IMR-90 (cell line): ENCODE measurements at regions not wholly inside any gene's neighbourhood (a gene's known extent, or its start where the extent isn't known, plus 50 kb on each side); places are given as distances from the start of the nearest gene placed in this dataset.

ENCODE experiments used
- ATAC-seq: fragments of 200-7000 bp; cut with Tn5 transposase; 2 replicates; pipeline ENCODE4 v1.9.1; 2020; ENCODE audit warnings: low read depth, mild to moderate bottlenecking, moderate library complexity
- BruUV-seq: library from RNA; stranded (reverse); fragments of 400-500 nt; replicated peaks from 2 replicates; lab custom pipeline; 2021; lab: Mats Ljungman, UMichigan
- CTCF ChIA-PET: fragments of 300-600 bp; formaldehyde crosslinking; extraction: SDS; loops from one replicate; lab custom pipeline; 2021; ENCODE audit warnings: antibody characterized with exemption; lab: Yijun Ruan, JAX
- POLR2A ChIA-PET: fragments of 300-600 bp; sonication (Branson Sonifier 250); formaldehyde crosslinking; loops from one replicate; lab custom pipeline; 2022; ENCODE audit warnings: antibody characterized with exemption; ENCODE audit not compliant: unreplicated experiment; lab: Charles Lee
- DNase-seq: peaks from one replicate; pipeline ENCODE4 v3.0.0; 2013
- H2AFZ ChIP-seq: replicated peaks from 2 replicates; pipeline ENCODE3; 2013; ENCODE audit warnings: low read length, mild to moderate bottlenecking; ENCODE audit not compliant: poor library complexity
- H2AK5ac ChIP-seq: 2 replicates; pipeline ENCODE4 v1.6.1; 2013; ENCODE audit warnings: low read depth, low read length, inconsistent platforms
- H2AK9ac ChIP-seq: replicated peaks from 2 replicates; pipeline ENCODE3; 2013; ENCODE audit warnings: mild to moderate bottlenecking, low read depth, low read length, moderate library complexity; ENCODE audit not compliant: poor library complexity
- H2BK120ac ChIP-seq: 2 replicates; pipeline ENCODE4 v1.6.1; 2013; ENCODE audit warnings: low read depth, low read length, inconsistent platforms
- H2BK15ac ChIP-seq: 3 replicates; pipeline ENCODE4 v1.6.1; 2013; ENCODE audit warnings: low read depth, low read length, inconsistent platforms
- H2BK20ac ChIP-seq: 2 replicates; pipeline ENCODE4 v1.6.1; 2013; ENCODE audit warnings: low read depth, mild to moderate bottlenecking, inconsistent platforms, low read length, moderate library complexity
- H2BK5ac ChIP-seq: 2 replicates; pipeline ENCODE4 v1.6.1; 2013; ENCODE audit warnings: mild to moderate bottlenecking, low read depth, low read length, inconsistent platforms; ENCODE audit not compliant: poor library complexity, severe bottlenecking
- H3K14ac ChIP-seq: replicated peaks from 2 replicates; pipeline ENCODE4 v1.6.1; 2013; ENCODE audit warnings: low read depth, low read length, inconsistent platforms
- H3K18ac ChIP-seq: 2 replicates; pipeline ENCODE4 v1.6.1; 2013; ENCODE audit warnings: low read depth, low read length, control low read depth
- H3K23ac ChIP-seq: 2 replicates; pipeline ENCODE4 v1.6.1; 2013; ENCODE audit warnings: low read depth, low read length, inconsistent platforms
- H3K27ac ChIP-seq: 2 replicates; pipeline ENCODE4 v1.5.1; 2013; ENCODE audit warnings: mild to moderate bottlenecking, control low read depth, low read length; ENCODE audit not compliant: insufficient read depth
- H3K27me3 ChIP-seq: 2 replicates; pipeline ENCODE4 v1.6.1; 2013; ENCODE audit warnings: low read length; ENCODE audit not compliant: control insufficient read depth, insufficient read depth
- H3K36me3 ChIP-seq: 2 replicates; pipeline ENCODE4 v1.6.1; 2013; ENCODE audit warnings: low read length, mixed read lengths; ENCODE audit not compliant: control insufficient read depth, insufficient read depth
- H3K4ac ChIP-seq: 2 replicates; pipeline ENCODE4 v1.6.1; 2013; ENCODE audit warnings: low read depth, low read length, inconsistent platforms
- H3K4me1 ChIP-seq: 2 replicates; pipeline ENCODE4 v1.6.1; 2013; ENCODE audit warnings: low read length, mixed read lengths; ENCODE audit not compliant: control insufficient read depth, insufficient read depth
- H3K4me2 ChIP-seq: 2 replicates; pipeline ENCODE4 v1.6.1; 2013; ENCODE audit warnings: low read depth, mild to moderate bottlenecking, control low read depth, low read length, moderate library complexity
- H3K4me3 ChIP-seq: 2 replicates; pipeline ENCODE4 v1.5.1; 2013; ENCODE audit warnings: low read depth, mild to moderate bottlenecking, control low read depth, low read length, moderate library complexity; ENCODE audit not compliant: insufficient read depth
- H3K56ac ChIP-seq: 2 replicates; pipeline ENCODE4 v1.6.1; 2013; ENCODE audit warnings: low read length, inconsistent platforms; ENCODE audit not compliant: insufficient read depth; ENCODE audit errors: extremely low read depth
- H3K79me1 ChIP-seq, 2 experiments: 2 replicates each; pipeline ENCODE4 v1.6.1; 2013; ENCODE audit warnings: low read length in 2 of 2, inconsistent platforms in 1 of 2, low read depth in 1 of 2
- H3K9ac ChIP-seq: 2 replicates; pipeline ENCODE4 v1.6.1; 2013; ENCODE audit warnings: low read depth, low read length, control low read depth
- H3K9me1 ChIP-seq: 2 replicates; pipeline ENCODE4 v1.6.1; 2013; ENCODE audit warnings: low read length, inconsistent platforms; ENCODE audit not compliant: insufficient read depth
- H3K9me3 ChIP-seq: 2 replicates; pipeline ENCODE4 v1.6.1; 2013; ENCODE audit warnings: low read length; ENCODE audit not compliant: control insufficient read depth, insufficient read depth
- H4K20me1 ChIP-seq: 2 replicates; pipeline ENCODE4 v1.6.1; 2013; ENCODE audit warnings: low read length, inconsistent platforms; ENCODE audit not compliant: insufficient read depth
- H4K5ac ChIP-seq: 2 replicates; pipeline ENCODE4 v1.6.1; 2013; ENCODE audit warnings: mild to moderate bottlenecking, low read depth, low read length, control low read depth
- H4K8ac ChIP-seq, 2 experiments: 2 replicates each; pipeline ENCODE4 v1.6.1; 2013; ENCODE audit warnings: low read depth in 2 of 2, low read length in 2 of 2, control low read depth in 1 of 2, inconsistent platforms in 1 of 2
- H4K91ac ChIP-seq: 2 replicates; pipeline ENCODE4 v1.6.1; 2013; ENCODE audit warnings: low read depth, low read length, inconsistent platforms; ENCODE audit not compliant: insufficient read depth
- BHLHE40 ChIP-seq: fragments of 150-350 bp; IDR thresholded peaks from 2 replicates; pipeline ENCODE4 v1.6.1; 2016; ENCODE audit warnings: mild to moderate bottlenecking, low read depth, low read length
- CEBPB ChIP-seq: IDR thresholded peaks from 2 replicates; pipeline ENCODE4 v1.6.1; 2012; ENCODE audit warnings: low read depth, low read length, improper control_type of control experiment
- CHD1 ChIP-seq: IDR thresholded peaks from 2 replicates; pipeline ENCODE4 v1.6.1; 2012; ENCODE audit warnings: low read depth, low read length, improper control_type of control experiment
- FOS ChIP-seq: fragments of 150-350 bp; IDR thresholded peaks from 2 replicates; pipeline ENCODE4 v1.6.1; 2016; ENCODE audit warnings: low read depth, low read length
- MAFK ChIP-seq: IDR thresholded peaks from 2 replicates; pipeline ENCODE4 v1.6.1; 2012; ENCODE audit warnings: low read depth, low read length, improper control_type of control experiment
- MAZ ChIP-seq: IDR thresholded peaks from 2 replicates; pipeline ENCODE4 v1.6.1; 2012; ENCODE audit warnings: low read depth, mild to moderate bottlenecking, low read length, improper control_type of control experiment, moderate library complexity, borderline replicate concordance
- MXI1 ChIP-seq: IDR thresholded peaks from 2 replicates; pipeline ENCODE4 v1.6.1; 2012; ENCODE audit warnings: low read depth, mild to moderate bottlenecking, low read length, moderate library complexity, borderline replicate concordance
- NFE2L2 ChIP-seq: fragments of 150-350 bp; IDR thresholded peaks from 2 replicates; pipeline ENCODE4 v1.6.1; 2016; ENCODE audit warnings: low read depth, mild to moderate bottlenecking, low read length
- POLR2A ChIP-seq: IDR thresholded peaks from 2 replicates; pipeline ENCODE4 v1.6.1; 2012; ENCODE audit warnings: mild to moderate bottlenecking, low read depth, low read length
- RAD21 ChIP-seq: IDR thresholded peaks from 2 replicates; pipeline ENCODE4 v1.6.1; 2012; ENCODE audit warnings: low read length, improper control_type of control experiment
- RCOR1 ChIP-seq: IDR thresholded peaks from 2 replicates; pipeline ENCODE4 v1.6.1; 2012; ENCODE audit warnings: mild to moderate bottlenecking, low read length, improper control_type of control experiment; ENCODE audit not compliant: insufficient replicate concordance
- RFX5 ChIP-seq: IDR thresholded peaks from 2 replicates; pipeline ENCODE4 v1.8.0; 2012; ENCODE audit warnings: low read depth, mild to moderate bottlenecking, low read length, moderate library complexity
- SMC3 ChIP-seq: fragments of 150-350 bp; IDR thresholded peaks from 2 replicates; pipeline ENCODE4 v1.6.1; 2016; ENCODE audit warnings: low read depth, mild to moderate bottlenecking, antibody characterized with exemption, low read length, moderate library complexity
- WGBS, 2 experiments: methylation state at CpG; one replicate each; pipeline versions ENCODE4 v1.1.5 to v1.1.7; 2013; ENCODE audit warnings: missing lambda C conversion rate in 2 of 2; ENCODE audit not compliant: insufficient read length in 1 of 2; ENCODE audit errors: extremely low coverage in 2 of 2; 5-methylcytosine and 5-hydroxymethylcytosine counted together
- dilution Hi-C: fragments of 300-500 bp; cut with HindIII; formaldehyde crosslinking; loops from one replicate; pipeline ENCODE4 v1.14.3; 2018; ENCODE audit warnings: low sequenced_read_pairs; ENCODE audit not compliant: unreplicated experiment
- in situ Hi-C: fragments of 300-500 bp; cut with MboI; formaldehyde crosslinking; loops from 3 replicates; pipeline ENCODE4 v1.14.3; 2019; ENCODE audit warnings: low sequenced_read_pairs, inconsistent platforms, mixed read lengths
- intact Hi-C: fragments of 100-400 bp; cut with micrococcal nuclease; formaldehyde crosslinking; loops from 2 replicates; pipeline ENCODE4 v1.10.0; 2022
- TF ChIP-seq, protein P1 (sequence below): fragments of 150-350 bp; IDR thresholded peaks from 2 replicates; pipeline ENCODE4 v1.6.1; 2017; ENCODE audit warnings: mild to moderate bottlenecking, antibody characterized with exemption, low read length, low read depth
- TF ChIP-seq, protein P2 (sequence below): conservative IDR thresholded peaks from 2 replicates; pipeline ENCODE4 v1.5.1; 2012; ENCODE audit warnings: mild to moderate bottlenecking, low read depth, low read length, improper control_type of control experiment
- TF ChIP-seq, protein P3 (sequence below): fragments of 150-350 bp; IDR thresholded peaks from 2 replicates; pipeline ENCODE4 v1.6.1; 2016; ENCODE audit warnings: low read depth, mild to moderate bottlenecking, low read length, moderate library complexity, borderline replicate concordance

DNA sequence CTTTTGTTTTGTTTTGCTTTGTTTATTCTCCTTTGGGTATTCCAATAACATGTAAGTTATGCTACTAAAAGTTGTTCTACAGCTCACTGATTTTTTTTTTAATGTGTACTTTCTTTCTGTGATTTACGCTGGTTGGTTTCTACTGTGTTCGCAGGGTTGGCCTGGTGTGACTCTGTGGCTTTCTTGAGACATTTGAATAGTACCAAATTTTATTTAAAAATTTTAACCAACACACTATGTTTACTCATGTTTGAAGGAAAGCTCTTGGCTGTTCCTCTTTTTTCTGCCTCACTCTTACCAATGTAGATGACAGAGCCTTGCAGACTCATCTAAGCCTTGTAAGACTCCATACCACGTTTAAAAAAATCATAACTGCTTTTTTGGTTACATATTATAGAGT lies 1784.9 kb upstream of the DEFB115 start:
- DNase-seq, result no peak
- Histone ChIP-seq H3K23ac (no peak overlapping the region), H2AK5ac (no peak overlapping the region), H3K4me3 (no peak overlapping the region), H3K27ac (no peak overlapping the region), H2BK5ac (no peak overlapping the region), H3K9me3 (peaks cover 1% of the 10 kb centered on the region; the same call in 1 of the 2 replicates), H3K9me1 (no peaks in the 10 kb centered on the region), H3K14ac (no peak overlapping the region), H3K27me3 (no peaks in the 10 kb centered on the region), H3K4me1 (no peaks in the 10 kb centered on the region), H2AK9ac (no peak overlapping the region), H4K91ac (no peak overlapping the region), H2BK15ac (no peak overlapping the region), H3K36me3 (no peaks in the 10 kb centered on the region), H3K9ac (no peak overlapping the region), H4K8ac (no peak overlapping the region), H3K4me2 (no peak overlapping the region), H2AFZ (no peak overlapping the region), H2BK20ac (no peak overlapping the region), H3K18ac (no peak overlapping the region), H4K20me1 (no peaks in the 10 kb centered on the region), H3K4ac (no peak overlapping the region), H4K5ac (no peak overlapping the region), H2BK120ac (no peak overlapping the region), H3K79me1 (no peaks in the 10 kb centered on the region), H3K56ac (no peak overlapping the region)
- in situ Hi-C loops, result no loop called here
- ChIA-PET CTCF (no interaction called here), POLR2A (no interaction called here)
- TF ChIP-seq, protein P1, sequence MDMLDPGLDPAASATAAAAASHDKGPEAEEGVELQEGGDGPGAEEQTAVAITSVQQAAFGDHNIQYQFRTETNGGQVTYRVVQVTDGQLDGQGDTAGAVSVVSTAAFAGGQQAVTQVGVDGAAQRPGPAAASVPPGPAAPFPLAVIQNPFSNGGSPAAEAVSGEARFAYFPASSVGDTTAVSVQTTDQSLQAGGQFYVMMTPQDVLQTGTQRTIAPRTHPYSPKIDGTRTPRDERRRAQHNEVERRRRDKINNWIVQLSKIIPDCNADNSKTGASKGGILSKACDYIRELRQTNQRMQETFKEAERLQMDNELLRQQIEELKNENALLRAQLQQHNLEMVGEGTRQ, result no peak
- TF ChIP-seq POLR2A (no peak), MXI1 (no peak), RCOR1 (no peak), NFE2L2 (no peak), MAFK (no peak), SMC3 (no peak), MAZ (no peak), CHD1 (no peak), FOS (no peak), RFX5 (no peak), RAD21 (no peak), BHLHE40 (no peak), CEBPB (no peak)
- TF ChIP-seq, protein P2, sequence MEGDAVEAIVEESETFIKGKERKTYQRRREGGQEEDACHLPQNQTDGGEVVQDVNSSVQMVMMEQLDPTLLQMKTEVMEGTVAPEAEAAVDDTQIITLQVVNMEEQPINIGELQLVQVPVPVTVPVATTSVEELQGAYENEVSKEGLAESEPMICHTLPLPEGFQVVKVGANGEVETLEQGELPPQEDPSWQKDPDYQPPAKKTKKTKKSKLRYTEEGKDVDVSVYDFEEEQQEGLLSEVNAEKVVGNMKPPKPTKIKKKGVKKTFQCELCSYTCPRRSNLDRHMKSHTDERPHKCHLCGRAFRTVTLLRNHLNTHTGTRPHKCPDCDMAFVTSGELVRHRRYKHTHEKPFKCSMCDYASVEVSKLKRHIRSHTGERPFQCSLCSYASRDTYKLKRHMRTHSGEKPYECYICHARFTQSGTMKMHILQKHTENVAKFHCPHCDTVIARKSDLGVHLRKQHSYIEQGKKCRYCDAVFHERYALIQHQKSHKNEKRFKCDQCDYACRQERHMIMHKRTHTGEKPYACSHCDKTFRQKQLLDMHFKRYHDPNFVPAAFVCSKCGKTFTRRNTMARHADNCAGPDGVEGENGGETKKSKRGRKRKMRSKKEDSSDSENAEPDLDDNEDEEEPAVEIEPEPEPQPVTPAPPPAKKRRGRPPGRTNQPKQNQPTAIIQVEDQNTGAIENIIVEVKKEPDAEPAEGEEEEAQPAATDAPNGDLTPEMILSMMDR, result no peak
- TF ChIP-seq, protein P3, sequence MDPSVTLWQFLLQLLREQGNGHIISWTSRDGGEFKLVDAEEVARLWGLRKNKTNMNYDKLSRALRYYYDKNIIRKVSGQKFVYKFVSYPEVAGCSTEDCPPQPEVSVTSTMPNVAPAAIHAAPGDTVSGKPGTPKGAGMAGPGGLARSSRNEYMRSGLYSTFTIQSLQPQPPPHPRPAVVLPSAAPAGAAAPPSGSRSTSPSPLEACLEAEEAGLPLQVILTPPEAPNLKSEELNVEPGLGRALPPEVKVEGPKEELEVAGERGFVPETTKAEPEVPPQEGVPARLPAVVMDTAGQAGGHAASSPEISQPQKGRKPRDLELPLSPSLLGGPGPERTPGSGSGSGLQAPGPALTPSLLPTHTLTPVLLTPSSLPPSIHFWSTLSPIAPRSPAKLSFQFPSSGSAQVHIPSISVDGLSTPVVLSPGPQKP, result no peak
- no peak for ATAC-seq
- intact Hi-C loops, result no loop called here
- WGBS, 2 experiments, result no CpG with 5 or more reads among the region's 3 CpGs
- no TSS peak for BruUV-seq
- dilution Hi-C loops, result no loop called here
